OCI-LY3 (cell line): ENCODE measurements at regions not wholly inside any gene's neighbourhood (a gene's known extent, or its start where the extent isn't known, plus 50 kb on each side); places are given as distances from the start of the nearest gene placed in this dataset.
"Not testable (repeated sequence)": the region's sequence is repeated elsewhere in the genome, so short reads cannot be mapped to it uniquely, and the experiment has no call there.

Source experiments
- H2AFZ ChIP-seq: fragments of 200-600, 300-600 bp; shearing (Covaris generic); 2 replicates; pipeline ENCODE4 v1.6.0; 2014; ENCODE audit warnings: antibody characterized with exemption, low read depth, low read length
- H3K27ac ChIP-seq: fragments of 200-600, 300-600 bp; sonication (generic); 2 replicates; pipeline ENCODE4 v1.5.1; 2014; ENCODE audit warnings: mild to moderate bottlenecking, low read length, moderate library complexity, mixed read lengths
- H3K27me3 ChIP-seq: fragments of 200-600, 300-600 bp; sonication (generic); 2 replicates; pipeline ENCODE4 v1.6.1; 2014; ENCODE audit warnings: low read depth, low read length, mixed read lengths
- H3K36me3 ChIP-seq: fragments of 200-600, 300-600 bp; sonication (generic); replicated peaks from 2 replicates; pipeline ENCODE3; 2014; ENCODE audit warnings: low read depth, low read length, mixed read lengths
- H3K4me1 ChIP-seq: fragments of 300-600, 200-600 bp; sonication (generic); 2 replicates; pipeline ENCODE4 v1.6.1; 2014; ENCODE audit warnings: low read length, mixed read lengths
- H3K4me2 ChIP-seq: fragments of 200-600, 300-600 bp; sonication (generic); 2 replicates; pipeline ENCODE4 v1.6.1; 2014; ENCODE audit warnings: low read length, mixed read lengths
- H3K4me3 ChIP-seq: fragments of 300-600, 200-600 bp; sonication (generic); 2 replicates; pipeline ENCODE4 v1.5.1; 2014; ENCODE audit warnings: antibody characterized with exemption, mild to moderate bottlenecking, low read length, moderate library complexity
- H3K79me2 ChIP-seq: fragments of 300-600, 200-600 bp; shearing (Covaris generic); 2 replicates; pipeline ENCODE4 v1.6.1; 2014; ENCODE audit warnings: mild to moderate bottlenecking, low read length, mixed read lengths
- H3K9ac ChIP-seq: fragments of 300-600, 200-600 bp; shearing (Covaris generic); 2 replicates; pipeline ENCODE4 v1.6.0; 2014; ENCODE audit warnings: mild to moderate bottlenecking, low read length, moderate library complexity
- H3K9me3 ChIP-seq: fragments of 200-600, 300-600 bp; shearing (Covaris generic); 2 replicates; pipeline ENCODE4 v1.6.1; 2014; ENCODE audit warnings: low read length, mixed read lengths; ENCODE audit not compliant: insufficient read depth
- H4K20me1 ChIP-seq: fragments of 200-600, 300-600 bp; sonication (generic); 2 replicates; pipeline ENCODE4 v1.6.1; 2016; ENCODE audit warnings: low read length, mixed read lengths; ENCODE audit not compliant: insufficient read depth
- EZH2phosphoT487 ChIP-seq: fragments of 200-600 bp; shearing (Covaris generic); IDR thresholded peaks from 2 replicates; pipeline ENCODE4 v1.6.1; 2018; ENCODE audit warnings: antibody characterized with exemption, mixed run types, low read depth
- TF ChIP-seq, protein P1 (sequence below): fragments of 200-600, 300-600 bp; sonication (generic); IDR thresholded peaks from 2 replicates; pipeline ENCODE4 v1.5.1; 2014; ENCODE audit warnings: antibody characterized with exemption, low read length, low read depth

DNA sequence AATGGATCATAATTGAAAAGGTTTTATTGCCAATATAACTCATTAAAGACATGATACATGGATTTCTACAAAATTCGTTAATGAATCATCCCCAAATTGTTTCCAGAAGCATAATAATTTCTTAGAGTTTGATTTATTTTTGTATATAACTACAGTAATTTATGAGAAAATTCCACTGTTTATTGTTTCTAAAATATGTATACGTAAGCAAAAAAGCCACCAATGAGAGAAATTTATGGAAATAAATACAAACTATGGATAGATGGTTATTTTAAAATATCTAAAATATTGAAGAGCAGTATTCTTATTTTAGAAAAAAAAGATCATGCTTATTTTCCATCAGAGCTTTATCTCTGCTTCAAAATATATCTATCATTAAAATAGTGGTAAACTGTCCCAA, 260.0 kb upstream of the ZNF385D start:
- Histone ChIP-seq H3K9ac (no peak overlapping the region), H3K4me1 (no peaks in the 10 kb centered on the region), H3K79me2 (no peaks in the 10 kb centered on the region), H2AFZ (no peak overlapping the region), H3K36me3 (no peaks in the 10 kb centered on the region), H3K27me3 (no peaks in the 10 kb centered on the region), H4K20me1 (no peaks in the 10 kb centered on the region), H3K4me2 (no peak overlapping the region), H3K27ac (no peak overlapping the region), H3K4me3 (no peak overlapping the region), H3K9me3 (no peaks in the 10 kb centered on the region)
- TF ChIP-seq, protein P1, sequence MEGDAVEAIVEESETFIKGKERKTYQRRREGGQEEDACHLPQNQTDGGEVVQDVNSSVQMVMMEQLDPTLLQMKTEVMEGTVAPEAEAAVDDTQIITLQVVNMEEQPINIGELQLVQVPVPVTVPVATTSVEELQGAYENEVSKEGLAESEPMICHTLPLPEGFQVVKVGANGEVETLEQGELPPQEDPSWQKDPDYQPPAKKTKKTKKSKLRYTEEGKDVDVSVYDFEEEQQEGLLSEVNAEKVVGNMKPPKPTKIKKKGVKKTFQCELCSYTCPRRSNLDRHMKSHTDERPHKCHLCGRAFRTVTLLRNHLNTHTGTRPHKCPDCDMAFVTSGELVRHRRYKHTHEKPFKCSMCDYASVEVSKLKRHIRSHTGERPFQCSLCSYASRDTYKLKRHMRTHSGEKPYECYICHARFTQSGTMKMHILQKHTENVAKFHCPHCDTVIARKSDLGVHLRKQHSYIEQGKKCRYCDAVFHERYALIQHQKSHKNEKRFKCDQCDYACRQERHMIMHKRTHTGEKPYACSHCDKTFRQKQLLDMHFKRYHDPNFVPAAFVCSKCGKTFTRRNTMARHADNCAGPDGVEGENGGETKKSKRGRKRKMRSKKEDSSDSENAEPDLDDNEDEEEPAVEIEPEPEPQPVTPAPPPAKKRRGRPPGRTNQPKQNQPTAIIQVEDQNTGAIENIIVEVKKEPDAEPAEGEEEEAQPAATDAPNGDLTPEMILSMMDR = no peak
- no peak for TF ChIP-seq EZH2phosphoT487

DNA sequence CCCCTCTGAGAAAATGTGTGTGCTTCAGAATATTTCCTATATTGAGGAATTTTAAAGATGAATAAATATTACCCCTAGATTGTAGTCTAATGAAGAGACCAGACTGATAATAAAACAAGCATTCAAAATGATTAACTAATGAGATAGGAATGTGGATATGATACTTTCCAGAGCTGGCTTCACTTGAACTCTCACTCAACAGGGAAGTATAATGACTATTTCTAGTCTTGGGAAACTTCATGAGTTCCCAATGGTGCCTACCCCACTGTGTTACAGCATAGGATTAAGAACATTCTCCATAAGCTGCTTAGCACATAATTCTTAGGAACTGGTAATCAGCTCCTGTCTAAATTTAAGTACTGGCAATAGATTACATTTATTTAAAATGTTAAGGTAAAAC, 261.5 kb upstream of the ZNF385D start:
- Histone ChIP-seq H3K36me3 (no peaks in the 10 kb centered on the region), H3K4me3 (no peak overlapping the region)

DNA sequence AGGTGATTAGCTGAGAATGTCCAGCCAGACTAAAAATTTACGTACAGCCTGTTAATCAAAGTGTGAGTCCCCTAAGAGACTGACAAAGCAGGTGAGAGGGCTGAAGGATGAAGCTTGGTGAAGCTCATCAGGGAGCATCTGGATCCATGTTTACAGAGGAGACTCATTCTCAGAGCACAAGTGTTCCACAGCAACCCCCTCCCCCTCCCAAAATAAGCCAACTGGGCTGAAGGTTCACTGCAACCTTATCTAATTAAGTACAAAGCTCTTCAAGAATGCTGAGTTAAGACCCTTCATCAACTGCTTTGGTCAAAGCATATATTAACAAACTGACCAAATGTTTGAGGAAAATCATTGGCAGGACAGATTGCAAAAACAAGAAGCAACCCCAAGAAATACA, 262.6 kb upstream of the ZNF385D start:
- Histone ChIP-seq H4K20me1 (no peaks in the 10 kb centered on the region), H2AFZ (no peak overlapping the region), H3K9ac (no peak overlapping the region), H3K27me3 (no peaks in the 10 kb centered on the region), H3K79me2 (no peaks in the 10 kb centered on the region), H3K4me3 (no peak overlapping the region), H3K4me1 (no peaks in the 10 kb centered on the region), H3K4me2 (no peak overlapping the region), H3K9me3 (no peaks in the 10 kb centered on the region), H3K27ac (no peak overlapping the region), H3K36me3 (no peaks in the 10 kb centered on the region)
- TF ChIP-seq, protein P1 = no peak
- no peak for TF ChIP-seq EZH2phosphoT487

More for the DNA sequence above, 261.5 kb upstream of the ZNF385D start:
- Histone ChIP-seq H3K27me3 (no peaks in the 10 kb centered on the region), H3K9me3 (no peaks in the 10 kb centered on the region), H4K20me1 (no peaks in the 10 kb centered on the region), H3K79me2 (no peaks in the 10 kb centered on the region), H3K9ac (no peak overlapping the region), H2AFZ (no peak overlapping the region), H3K27ac (no peak overlapping the region), H3K4me2 (no peak overlapping the region), H3K4me1 (no peaks in the 10 kb centered on the region)
- TF ChIP-seq, protein P1 = no peak
- TF ChIP-seq EZH2phosphoT487 = no peak

DNA sequence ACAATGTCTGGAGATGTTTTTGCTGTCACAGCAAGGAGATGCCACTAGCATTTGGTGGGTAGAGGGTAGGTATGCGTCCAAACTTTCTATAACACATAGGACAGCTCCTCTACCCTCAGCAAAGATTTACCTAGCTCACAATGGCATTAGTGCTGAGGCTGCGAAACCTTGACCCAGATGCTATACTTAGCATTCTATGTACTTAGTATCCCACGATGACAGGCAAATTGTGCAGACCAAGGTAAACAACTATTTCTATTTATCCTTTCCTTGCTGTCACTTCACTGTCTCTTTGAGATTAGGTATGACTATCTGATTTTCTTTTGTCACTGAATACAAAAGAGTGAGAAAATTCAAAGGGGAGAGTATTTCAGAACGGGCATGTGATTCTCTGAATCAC, 265.2 kb upstream of the ZNF385D start:
- no peaks in the 10 kb centered on the region for H3K36me3 ChIP-seq
- H3K4me2 ChIP-seq = no peak overlapping the region
- no peak overlapping the region for H3K27ac ChIP-seq
- H3K27me3 ChIP-seq = no peaks in the 10 kb centered on the region
- H3K9ac ChIP-seq = no peak overlapping the region
- H2AFZ ChIP-seq = 0 out of 2 replicates have a peak overlapping the region, but pooled peaks have one; percentile 2
- no peaks in the 10 kb centered on the region for H3K4me1 ChIP-seq
- no peak overlapping the region for H3K4me3 ChIP-seq
- TF ChIP-seq, protein P1 = no peak
- TF ChIP-seq EZH2phosphoT487 = no peak
- H4K20me1 ChIP-seq = no peaks in the 10 kb centered on the region
- no peaks in the 10 kb centered on the region for H3K79me2 ChIP-seq
- H3K9me3 ChIP-seq = no peaks in the 10 kb centered on the region

DNA sequence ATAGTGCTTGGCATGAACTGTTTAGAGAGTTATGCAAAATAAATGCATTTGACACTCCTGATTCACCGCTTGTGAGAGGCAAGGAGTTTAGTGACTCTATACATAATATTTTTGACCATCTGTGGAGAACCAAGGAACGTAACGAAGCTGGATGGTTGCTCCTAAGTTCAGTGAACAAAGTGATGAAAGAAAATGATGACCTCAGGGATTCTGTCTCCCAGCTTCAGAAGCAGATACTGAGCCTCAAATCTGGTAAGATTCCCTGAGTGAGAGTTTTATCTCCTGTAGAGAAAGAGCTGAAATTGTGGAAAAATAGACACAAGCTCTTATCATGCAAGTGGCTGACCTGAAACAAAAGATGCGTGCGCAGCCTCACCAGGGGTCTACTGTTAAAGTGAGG, 273.6 kb upstream of the ZNF385D start:
- not testable (repeated sequence) for H3K27ac ChIP-seq, H3K79me2 ChIP-seq, H4K20me1 ChIP-seq, H3K9me3 ChIP-seq, H2AFZ ChIP-seq, H3K4me2 ChIP-seq, H3K4me3 ChIP-seq, H3K36me3 ChIP-seq, H3K4me1 ChIP-seq, H3K27me3 ChIP-seq, H3K9ac ChIP-seq
